H9 (cell line): ENCODE measurements at regions not wholly inside any gene's neighbourhood (a gene's known extent, or its start where the extent isn't known, plus 50 kb on each side); places are given as distances from the start of the nearest gene placed in this dataset.

Source experiments
- DNase-seq: peaks from one replicate; pipeline ENCODE4 v3.0.0-alpha.2; 2017
- H2AFZ ChIP-seq: one replicate; pipeline ENCODE4 v1.6.1; 2013; ENCODE audit warnings: mild to moderate bottlenecking, low read length, control low read depth, moderate library complexity
- H2AK5ac ChIP-seq: 2 replicates; pipeline ENCODE4 v1.6.1; 2013; ENCODE audit warnings: low read length, control low read depth, mixed read lengths; ENCODE audit not compliant: insufficient read length
- H2BK120ac ChIP-seq: one replicate; pipeline ENCODE4 v1.6.1; 2013; ENCODE audit warnings: low read depth, mild to moderate bottlenecking, low read length, control low read depth, inconsistent platforms; ENCODE audit not compliant: poor library complexity, severe bottlenecking
- H2BK12ac ChIP-seq: 2 replicates; pipeline ENCODE4 v1.6.1; 2013; ENCODE audit warnings: low read length, control low read depth, mixed read lengths, low read depth; ENCODE audit not compliant: insufficient read length
- H2BK15ac ChIP-seq: 2 replicates; pipeline ENCODE4 v1.6.1; 2013; ENCODE audit warnings: low read depth, low read length, control low read depth
- H2BK20ac ChIP-seq: one replicate; pipeline ENCODE4 v1.6.1; 2013; ENCODE audit warnings: low read depth, mild to moderate bottlenecking, low read length, control low read depth, inconsistent platforms; ENCODE audit not compliant: poor library complexity, severe bottlenecking
- H2BK5ac ChIP-seq: 2 replicates; pipeline ENCODE4 v1.6.1; 2013; ENCODE audit warnings: low read length, control low read depth, mixed read lengths; ENCODE audit not compliant: insufficient read length
- H3K14ac ChIP-seq: 2 replicates; pipeline ENCODE4 v1.6.1; 2013; ENCODE audit warnings: low read length, control low read depth; ENCODE audit not compliant: insufficient read depth
- H3K18ac ChIP-seq: 2 replicates; pipeline ENCODE4 v1.6.1; 2013; ENCODE audit warnings: low read depth, mild to moderate bottlenecking, mixed read lengths, low read length, control low read depth; ENCODE audit not compliant: insufficient read length
- H3K23ac ChIP-seq: 2 replicates; pipeline ENCODE4 v1.6.1; 2013; ENCODE audit warnings: low read length, control low read depth, mixed read lengths, low read depth; ENCODE audit not compliant: insufficient read length
- H3K23me2 ChIP-seq: 2 replicates; pipeline ENCODE4 v1.6.1; 2013; ENCODE audit warnings: low read depth, mild to moderate bottlenecking, mixed read lengths, low read length, control low read depth; ENCODE audit not compliant: insufficient read length, poor library complexity, severe bottlenecking
- H3K27ac ChIP-seq: 2 replicates; pipeline ENCODE4 v1.5.1; 2013; ENCODE audit warnings: low read length, control low read depth, mixed read lengths, low read depth; ENCODE audit not compliant: insufficient read length
- H3K27me3 ChIP-seq: 2 replicates; pipeline ENCODE4 v1.6.1; 2013; ENCODE audit warnings: low read length, control low read depth, inconsistent platforms; ENCODE audit not compliant: insufficient read depth
- H3K4ac ChIP-seq: 2 replicates; pipeline ENCODE4 v1.6.1; 2013; ENCODE audit warnings: low read depth, mild to moderate bottlenecking, control low read depth, inconsistent platforms, low read length, moderate library complexity
- H3K4me1 ChIP-seq: 2 replicates; pipeline ENCODE4 v1.6.1; 2013; ENCODE audit warnings: low read length, control low read depth, inconsistent platforms; ENCODE audit not compliant: insufficient read depth
- H3K4me2 ChIP-seq: 2 replicates; pipeline ENCODE4 v1.6.1; 2013; ENCODE audit warnings: low read length, control low read depth, mixed read lengths; ENCODE audit not compliant: insufficient read length, insufficient read depth
- H3K56ac ChIP-seq: 2 replicates; pipeline ENCODE4 v1.6.1; 2013; ENCODE audit warnings: low read depth, mild to moderate bottlenecking, mixed read lengths, low read length, control low read depth; ENCODE audit not compliant: insufficient read length
- H3K79me1 ChIP-seq: 2 replicates; pipeline ENCODE4 v1.6.1; 2013; ENCODE audit warnings: low read depth, mild to moderate bottlenecking, moderate library complexity, low read length, control low read depth, inconsistent platforms; ENCODE audit not compliant: insufficient read depth, poor library complexity, severe bottlenecking
- H3K79me2 ChIP-seq: 2 replicates; pipeline ENCODE4 v1.6.1; 2013; ENCODE audit warnings: low read length, control low read depth, inconsistent platforms; ENCODE audit not compliant: insufficient read depth
- H3K9ac ChIP-seq: 2 replicates; pipeline ENCODE4 v1.6.1; 2013; ENCODE audit warnings: low read length, control low read depth, mixed read lengths; ENCODE audit not compliant: insufficient read length; ENCODE audit errors: extremely low read depth
- H3K9me3 ChIP-seq: one replicate; pipeline ENCODE4 v1.6.1; 2013; ENCODE audit warnings: low read depth, low read length, inconsistent platforms; ENCODE audit not compliant: control insufficient read depth
- H3T11ph ChIP-seq: one replicate; pipeline ENCODE4 v1.6.1; 2013; ENCODE audit warnings: mild to moderate bottlenecking, low read length, control low read depth, inconsistent platforms
- H4K20me1 ChIP-seq: one replicate; pipeline ENCODE4 v1.6.1; 2013; ENCODE audit not compliant: control insufficient read depth, insufficient read length, insufficient read depth
- H4K5ac ChIP-seq: 2 replicates; pipeline ENCODE4 v1.6.1; 2013; ENCODE audit warnings: low read depth, mild to moderate bottlenecking, mixed read lengths, low read length, control low read depth; ENCODE audit not compliant: insufficient read length
- H4K8ac ChIP-seq: replicated peaks from 2 replicates; pipeline ENCODE4 v1.6.1; 2013; ENCODE audit warnings: low read length, control low read depth, mixed read lengths, low read depth; ENCODE audit not compliant: insufficient read length
- H4K91ac ChIP-seq: 2 replicates; pipeline ENCODE4 v1.6.1; 2013; ENCODE audit warnings: low read depth, mild to moderate bottlenecking, moderate library complexity, mixed read lengths, low read length, control low read depth; ENCODE audit not compliant: insufficient read length
- H3K27ac Mint-ChIP-seq, 3 experiments: 2 replicates in 2 of 3; 3 replicates in 1 of 3; pipeline ENCODE4 v1.8.0; 2020 to 2021; ENCODE audit warnings: mixed read lengths in 3 of 3, mild to moderate bottlenecking in 1 of 3, moderate library complexity in 1 of 3
- H3K27me3 Mint-ChIP-seq: 2 replicates; pipeline ENCODE4 v1.8.0; 2021; ENCODE audit warnings: low read depth, mild to moderate bottlenecking, moderate library complexity, mixed read lengths
- H3K36me3 Mint-ChIP-seq, 3 experiments: 2 replicates in 2 of 3; 3 replicates in 1 of 3; pipeline ENCODE4 v1.8.0; 2020 to 2021; ENCODE audit warnings: low read depth in 3 of 3, mixed read lengths in 3 of 3; ENCODE audit not compliant: insufficient read depth in 1 of 3
- H3K4me1 Mint-ChIP-seq, 2 experiments: 2 replicates each; pipeline ENCODE4 v1.8.0; 2020; ENCODE audit warnings: mixed read lengths in 2 of 2
- H3K4me3 Mint-ChIP-seq, 2 experiments: 2 replicates in 1 of 2; 3 replicates in 1 of 2; pipeline ENCODE4 v1.8.0; 2020 to 2021; ENCODE audit warnings: mild to moderate bottlenecking in 2 of 2, mixed read lengths in 2 of 2, moderate library complexity in 1 of 2
- H3K9me3 Mint-ChIP-seq, 2 experiments: 2 replicates in 1 of 2; 3 replicates in 1 of 2; pipeline ENCODE4 v1.8.0; 2020; ENCODE audit warnings: mild to moderate bottlenecking in 2 of 2, mixed read lengths in 2 of 2, moderate library complexity in 1 of 2
- TF ChIP-seq, protein P1 (sequence below): fragments of 200-600 bp; sonication (generic); conservative IDR thresholded peaks from 3 replicates; pipeline ENCODE4 v1.8.0; 2021; ENCODE audit warnings: antibody characterized with exemption, mild to moderate bottlenecking

DNA sequence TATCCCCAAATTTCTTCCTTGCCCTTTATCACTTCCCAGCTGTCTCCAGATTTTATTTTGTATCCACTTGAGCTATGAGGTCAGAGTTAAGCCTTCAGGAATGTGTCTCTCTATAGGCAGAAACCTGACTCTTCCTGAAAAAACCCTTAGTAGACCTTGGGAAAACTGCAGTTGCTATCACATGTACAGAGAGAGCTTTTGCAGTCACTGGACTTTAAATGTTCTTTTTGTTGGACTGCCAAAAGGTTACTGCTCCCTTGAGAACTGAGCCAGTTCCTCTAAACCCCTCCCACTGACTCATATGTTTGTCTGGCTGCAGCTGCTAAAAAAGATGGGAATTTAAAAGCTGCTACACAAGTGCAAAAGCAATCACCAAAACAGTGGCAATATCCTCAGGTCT is 169.1 kb upstream of the CCDC54 start:
- H3K36me3 Mint-ChIP-seq, result no peaks in the 10 kb centered on the region
- Histone ChIP-seq H3K4me2 (no peak overlapping the region), H2BK20ac (no peak overlapping the region), H3K18ac (no peak overlapping the region), H4K5ac (no peak overlapping the region), H4K91ac (no peak overlapping the region), H3K79me1 (no peaks in the 10 kb centered on the region), H2AFZ (peak overlapping the region; percentile 36), H4K20me1 (no peaks in the 10 kb centered on the region), H3K23me2 (no peaks in the 10 kb centered on the region), H4K8ac (no peak overlapping the region), H3K14ac (no peak overlapping the region), H3K56ac (no peak overlapping the region), H2BK15ac (no peak overlapping the region), H3K9me3 (no peaks in the 10 kb centered on the region), H2BK120ac (no peak overlapping the region), H3K23ac (no peak overlapping the region), H3K27ac (no peak overlapping the region), H3K9ac (peak overlapping the region; percentile 22), H2AK5ac (no peak overlapping the region), H3K79me2 (no peaks in the 10 kb centered on the region), H3K27me3 (no peaks in the 10 kb centered on the region), H2BK12ac (no peak overlapping the region), H3K4me1 (no peaks in the 10 kb centered on the region; the same call in 1 of the 2 replicates), H2BK5ac (no peak overlapping the region), H3T11ph (no peak overlapping the region), H3K4ac (no peak overlapping the region)
- no peak overlapping the region for H3K4me3 Mint-ChIP-seq
- H3K4me1 Mint-ChIP-seq, result peaks cover 8 to 10% of the 10 kb centered on the region in 2 experiments
- TF ChIP-seq, protein P1, sequence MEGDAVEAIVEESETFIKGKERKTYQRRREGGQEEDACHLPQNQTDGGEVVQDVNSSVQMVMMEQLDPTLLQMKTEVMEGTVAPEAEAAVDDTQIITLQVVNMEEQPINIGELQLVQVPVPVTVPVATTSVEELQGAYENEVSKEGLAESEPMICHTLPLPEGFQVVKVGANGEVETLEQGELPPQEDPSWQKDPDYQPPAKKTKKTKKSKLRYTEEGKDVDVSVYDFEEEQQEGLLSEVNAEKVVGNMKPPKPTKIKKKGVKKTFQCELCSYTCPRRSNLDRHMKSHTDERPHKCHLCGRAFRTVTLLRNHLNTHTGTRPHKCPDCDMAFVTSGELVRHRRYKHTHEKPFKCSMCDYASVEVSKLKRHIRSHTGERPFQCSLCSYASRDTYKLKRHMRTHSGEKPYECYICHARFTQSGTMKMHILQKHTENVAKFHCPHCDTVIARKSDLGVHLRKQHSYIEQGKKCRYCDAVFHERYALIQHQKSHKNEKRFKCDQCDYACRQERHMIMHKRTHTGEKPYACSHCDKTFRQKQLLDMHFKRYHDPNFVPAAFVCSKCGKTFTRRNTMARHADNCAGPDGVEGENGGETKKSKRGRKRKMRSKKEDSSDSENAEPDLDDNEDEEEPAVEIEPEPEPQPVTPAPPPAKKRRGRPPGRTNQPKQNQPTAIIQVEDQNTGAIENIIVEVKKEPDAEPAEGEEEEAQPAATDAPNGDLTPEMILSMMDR, result no peak
- no peak for DNase-seq
- H3K9me3 Mint-ChIP-seq, result no peaks in the 10 kb centered on the region
- no peaks in the 10 kb centered on the region for H3K27me3 Mint-ChIP-seq
- no peak overlapping the region for H3K27ac Mint-ChIP-seq
